ENCODE measurements at regions not wholly inside any gene's neighbourhood (a gene's known extent, or its start where the extent isn't known, plus 50 kb on each side); places are given as distances from the start of the nearest gene placed in this dataset.

DNA sequence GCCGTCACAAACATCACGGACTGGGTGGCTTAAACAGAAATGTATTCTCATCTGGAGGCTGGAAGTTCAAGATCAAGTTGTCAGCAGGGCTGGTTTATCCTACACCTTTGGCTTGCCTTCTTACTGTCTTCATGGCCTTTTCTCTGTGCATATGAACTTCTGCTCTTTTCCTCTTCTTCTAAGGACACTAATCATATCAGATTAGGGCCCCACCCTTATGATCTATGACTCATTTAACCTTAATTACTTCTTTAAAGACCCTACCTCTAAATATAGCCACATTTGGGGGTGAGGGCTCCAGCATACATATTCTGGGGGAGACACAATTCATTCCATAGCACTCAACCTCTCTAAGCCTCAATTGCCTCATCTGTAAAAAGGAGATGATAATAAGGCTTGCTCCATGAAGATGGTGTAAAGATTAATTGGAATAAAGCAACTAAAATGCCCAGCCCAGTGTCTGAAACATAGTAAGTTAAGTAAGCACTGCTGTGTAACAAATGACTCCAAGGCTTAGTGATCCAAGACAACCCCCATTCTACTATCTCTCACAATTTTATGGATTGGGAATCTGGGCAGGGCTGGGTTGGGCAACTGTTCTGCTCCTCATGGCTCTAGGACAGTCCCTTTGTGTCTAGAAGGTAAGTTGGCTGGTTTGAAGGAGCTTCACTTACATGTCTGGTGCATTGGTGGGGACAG is 119.8 kb downstream of the BANF2 start:
- DNase-seq (ENCODE audit: low spot score) = no peak

DNA sequence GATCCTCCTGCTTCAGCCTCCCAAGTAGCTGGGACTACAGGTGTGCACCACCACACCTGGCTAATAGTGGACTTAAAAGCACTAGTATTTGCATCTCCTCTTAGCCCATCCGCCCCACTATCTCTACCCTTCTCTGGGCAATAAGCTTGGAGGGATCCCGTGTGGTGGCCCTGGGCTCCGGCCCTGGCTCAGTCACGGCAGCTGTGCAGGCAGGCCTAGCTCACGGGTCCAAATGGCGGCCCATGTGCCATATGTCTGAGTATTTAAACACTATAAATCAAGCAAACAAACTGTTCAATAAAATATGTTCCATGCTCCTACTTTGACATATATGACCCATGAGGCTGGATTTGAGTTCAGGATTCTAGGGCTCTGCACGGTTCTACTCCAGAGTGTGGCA is 118.4 kb downstream of the BANF2 start:
- no peak for DNase-seq (ENCODE audit: low spot score)

DNA sequence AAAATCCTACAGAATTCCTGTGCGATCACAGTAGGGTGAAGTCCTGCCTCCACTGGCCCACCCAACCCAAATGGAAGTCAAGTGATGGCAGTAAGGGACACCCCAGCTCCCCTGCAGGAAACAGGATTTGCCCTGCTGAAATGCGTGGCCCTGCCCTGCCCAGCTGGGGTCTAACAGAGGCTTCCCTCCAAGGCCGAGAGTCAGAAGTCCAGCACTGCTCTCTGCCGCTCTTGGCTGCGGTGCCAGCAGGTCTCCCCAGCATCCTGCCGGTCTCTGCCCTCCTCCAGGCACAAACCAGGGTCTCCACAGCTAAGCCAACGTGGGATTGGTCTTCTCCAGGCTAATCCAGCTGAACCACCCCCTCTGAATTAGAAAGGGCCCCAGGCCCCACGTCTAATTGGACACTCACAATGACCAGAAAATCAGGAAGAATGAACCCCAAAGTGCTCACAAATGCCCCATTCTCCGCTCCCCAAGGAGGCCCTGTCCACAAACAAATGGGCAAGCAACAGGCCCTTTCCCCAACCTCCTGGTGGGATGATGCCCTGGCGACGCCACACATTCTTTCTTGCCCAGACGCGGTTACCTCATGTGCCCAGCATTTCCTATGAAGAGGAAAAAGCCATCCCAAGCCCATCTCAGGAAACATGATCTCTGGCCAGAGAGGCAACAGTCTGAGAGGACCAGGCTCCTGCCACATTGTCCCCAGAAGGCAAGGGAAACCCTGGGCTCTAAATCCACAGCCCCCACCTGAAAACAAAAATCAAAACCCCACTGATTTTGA is 117.2 kb downstream of the BANF2 start:
- no peak for DNase-seq (ENCODE audit: low spot score)

GRCh38 chr20:17811628-17811965 is 111.8 kb downstream of the BANF2 start:
- no peak for DNase-seq (ENCODE audit: low spot score)

- DNase-seq (ENCODE audit: low spot score) = no peak
These were observed 111.3 kb downstream of the BANF2 start for GRCh38 chr20:17810847-17811627.

DNA sequence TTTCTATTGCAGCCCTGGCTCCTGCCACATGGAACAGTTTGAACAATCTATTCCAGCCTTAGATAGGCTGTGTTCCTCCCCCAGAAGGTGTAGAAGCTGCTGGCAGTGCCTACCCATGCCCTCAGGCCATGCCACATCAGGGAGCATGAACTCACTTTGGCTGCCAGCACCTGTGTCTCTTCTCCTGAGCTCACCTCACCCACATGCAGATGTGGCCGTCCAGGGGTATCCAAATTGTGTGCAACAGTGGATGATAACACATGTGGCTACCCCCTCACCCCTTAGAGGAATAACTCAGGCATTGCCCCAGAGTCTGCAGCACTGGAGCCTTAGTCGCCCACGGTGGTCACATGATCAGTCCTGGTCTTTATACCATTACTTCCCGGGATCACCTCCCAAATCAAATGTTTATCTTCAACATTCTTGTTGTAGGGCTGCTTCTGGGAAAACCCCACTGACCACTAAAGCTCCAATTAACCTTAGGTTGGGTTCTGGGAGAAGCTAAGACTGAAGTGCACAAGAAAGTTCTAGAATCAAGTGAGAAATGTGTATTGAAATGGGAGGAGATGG is 110.4 kb downstream of the BANF2 start:
- no peak for DNase-seq (ENCODE audit: low spot score)

DNA sequence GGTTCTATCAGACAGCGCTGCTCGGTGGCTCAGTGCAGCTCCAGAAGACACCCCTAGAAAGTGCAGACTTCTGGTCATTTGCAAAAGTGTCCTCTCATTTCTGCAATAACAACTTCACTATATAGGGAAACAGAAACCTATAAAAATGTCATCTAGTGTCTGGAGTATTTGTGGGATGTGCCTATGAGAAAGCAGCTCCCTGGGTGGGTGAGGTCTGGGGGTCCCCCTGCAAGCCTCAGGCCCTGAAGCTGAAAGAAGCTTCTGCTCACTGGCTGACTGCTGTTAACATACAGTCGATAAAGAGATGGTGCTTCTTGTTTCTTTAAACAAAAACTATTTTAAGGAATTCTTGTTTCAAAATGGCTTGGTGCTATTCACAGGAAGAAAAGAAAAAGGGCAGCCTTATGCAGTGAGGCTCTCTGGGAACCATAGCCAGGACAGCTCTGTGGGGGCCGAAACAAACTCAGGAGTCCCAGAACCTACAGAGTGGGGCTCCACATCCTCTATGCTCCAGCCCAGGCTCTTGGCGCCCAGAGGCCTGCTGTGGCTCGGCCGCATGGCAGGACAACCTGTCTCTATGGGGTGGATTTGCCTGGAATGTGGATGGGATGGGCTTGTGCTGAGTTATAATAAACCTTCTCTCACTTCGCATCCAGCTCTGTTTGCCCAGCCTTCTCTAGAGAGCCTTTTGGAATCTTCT is 109.7 kb downstream of the BANF2 start:
- no peak for DNase-seq (ENCODE audit: low spot score)

DNA sequence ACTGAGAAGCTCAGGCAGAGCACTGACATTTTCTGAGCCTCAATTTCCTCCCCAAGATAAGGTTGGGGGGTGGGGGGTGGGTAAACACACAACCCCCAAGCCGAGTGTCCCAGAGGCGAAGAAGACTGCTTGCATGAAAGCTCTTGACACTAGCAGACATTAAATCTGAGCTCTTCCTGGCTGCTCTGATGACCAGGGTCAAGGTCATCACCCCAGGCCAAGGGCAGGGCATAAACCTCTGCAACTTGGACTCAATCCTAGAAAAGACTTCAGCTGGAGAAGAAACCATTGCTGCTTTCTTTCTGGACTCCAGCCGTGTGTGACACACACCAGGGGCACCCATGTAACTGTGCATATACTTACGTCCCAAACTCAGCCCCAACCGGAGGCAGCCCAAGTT is 109.0 kb downstream of the BANF2 start:
- no peak for DNase-seq (ENCODE audit: low spot score)

- DNase-seq (ENCODE audit: low spot score) = no peak
These were observed 108.6 kb downstream of the BANF2 start for GRCh38 chr20:17808357-17808756.

DNA sequence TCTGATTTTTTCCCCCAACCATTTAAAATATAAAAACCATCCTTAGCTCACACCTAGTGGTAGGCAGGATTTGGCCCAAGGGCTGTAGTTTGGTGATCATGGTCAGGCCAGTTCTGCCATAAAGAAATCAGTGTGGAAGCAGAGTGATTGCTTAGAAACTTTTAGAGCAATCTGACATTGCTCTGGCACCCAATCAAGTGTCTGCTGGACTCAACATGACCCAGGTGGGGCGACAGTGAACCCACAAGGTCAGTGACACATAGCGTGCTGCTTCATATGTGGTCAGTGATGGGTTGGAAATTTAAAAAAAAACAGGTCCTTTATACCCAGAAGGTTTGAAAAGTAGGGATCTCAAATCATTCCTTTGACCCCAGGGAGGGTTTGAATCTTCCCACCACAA is 107.9 kb downstream of the BANF2 start:
- DNase-seq (ENCODE audit: low spot score) = no peak

GRCh38 chr20:17806739-17807441 is 107.1 kb downstream of the BANF2 start:
- DNase-seq (ENCODE audit: low spot score) = peak; percentile 91

DNA sequence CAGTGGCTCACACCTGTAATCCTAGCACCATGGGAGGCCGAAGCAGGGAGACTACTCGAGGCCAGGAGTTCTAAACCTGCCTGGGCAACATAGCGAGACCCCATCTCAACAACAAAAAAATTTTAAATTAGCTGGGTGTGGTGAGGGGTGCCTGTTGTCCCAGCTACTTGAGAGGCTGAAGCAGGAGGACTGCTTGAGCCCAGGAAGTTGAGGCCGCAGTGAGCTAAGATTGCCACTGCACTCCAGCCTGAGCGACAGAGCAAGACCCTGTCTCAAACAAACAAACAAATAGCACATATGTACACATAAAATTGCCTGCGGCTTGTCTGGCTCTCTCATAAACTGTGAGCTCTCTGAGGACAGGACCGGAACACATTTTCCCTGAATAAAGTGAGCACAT is 106.3 kb downstream of the BANF2 start:
- DNase-seq (ENCODE audit: low spot score) = no peak

- DNase-seq (ENCODE audit: low spot score) = no peak
These were observed 104.0 kb downstream of the BANF2 start for GRCh38 chr20:17803765-17804164.

- no peak for DNase-seq (ENCODE audit: low spot score)
These were observed 99.9 kb downstream of the BANF2 start for GRCh38 chr20:17799575-17800227.

- no peak for DNase-seq (ENCODE audit: low spot score)
These were observed 98.8 kb downstream of the BANF2 start for GRCh38 chr20:17798601-17799000.

GRCh38 chr20:17797579-17797978 is 97.8 kb downstream of the BANF2 start:
- no peak for DNase-seq (ENCODE audit: low spot score)

GRCh38 chr20:17797161-17797560 is 97.4 kb downstream of the BANF2 start:
- DNase-seq (ENCODE audit: low spot score) = no peak

- DNase-seq (ENCODE audit: low spot score) = no peak
These were observed 96.4 kb downstream of the BANF2 start for GRCh38 chr20:17796091-17796563.

GRCh38 chr20:17795501-17796071 is 95.8 kb downstream of the BANF2 start:
- DNase-seq (ENCODE audit: low spot score) = no peak

GRCh38 chr20:17795003-17795402 is 95.2 kb downstream of the BANF2 start:
- DNase-seq (ENCODE audit: low spot score) = no peak

All from mesenteric fat pad (tissue), 1 donor.